GM21447 (cell line): ENCODE measurements at regions not wholly inside any gene's neighbourhood (a gene's known extent, or its start where the extent isn't known, plus 50 kb on each side); places are given as distances from the start of the nearest gene placed in this dataset.

Source experiments
- ATAC-seq: cut with Tn5 transposase; IDR thresholded peaks from one replicate; pipeline ENCODE4 v1.9.1; 2021; ENCODE audit not compliant: unreplicated experiment

DNA sequence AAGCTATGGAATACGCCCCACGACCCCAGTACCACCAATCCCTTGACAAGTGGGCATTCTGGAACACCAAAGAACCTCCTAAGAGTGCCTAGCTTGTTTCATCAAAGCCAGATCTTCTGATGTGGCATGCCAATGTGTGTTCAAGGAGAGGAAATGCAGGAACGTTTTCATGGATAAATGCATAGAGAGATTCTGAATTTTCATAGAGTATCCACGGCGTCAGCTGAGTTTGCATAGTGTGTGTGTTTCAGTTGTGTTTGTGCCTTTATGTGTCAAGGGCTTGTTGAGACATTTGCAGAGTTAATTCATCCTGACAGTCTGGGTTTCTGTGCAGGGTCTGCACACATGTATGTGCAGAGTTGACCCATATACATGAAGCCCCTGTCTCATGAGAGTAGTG is 172.7 kb upstream of the LRFN2 start:
- no peak for ATAC-seq

DNA sequence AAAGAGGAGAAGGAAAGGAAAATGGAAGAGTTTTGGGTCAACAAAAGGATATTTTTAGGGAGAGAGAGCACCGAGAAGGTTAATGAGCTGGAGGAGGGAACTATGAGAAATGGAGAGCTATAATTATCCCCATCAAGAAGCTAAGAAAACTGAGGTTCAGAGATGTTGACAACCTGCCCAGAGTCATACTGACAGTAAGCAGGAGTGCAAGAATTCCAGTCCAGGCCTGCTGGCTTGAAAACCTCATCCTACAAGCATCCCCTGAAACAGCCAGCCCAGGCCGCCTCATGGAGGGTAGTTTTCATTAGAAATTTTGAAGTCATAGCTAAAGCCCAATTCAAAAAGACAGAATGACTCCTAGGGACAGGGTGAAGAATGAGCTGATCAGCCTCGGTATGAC is 172.1 kb upstream of the LRFN2 start:
- no peak for ATAC-seq

DNA sequence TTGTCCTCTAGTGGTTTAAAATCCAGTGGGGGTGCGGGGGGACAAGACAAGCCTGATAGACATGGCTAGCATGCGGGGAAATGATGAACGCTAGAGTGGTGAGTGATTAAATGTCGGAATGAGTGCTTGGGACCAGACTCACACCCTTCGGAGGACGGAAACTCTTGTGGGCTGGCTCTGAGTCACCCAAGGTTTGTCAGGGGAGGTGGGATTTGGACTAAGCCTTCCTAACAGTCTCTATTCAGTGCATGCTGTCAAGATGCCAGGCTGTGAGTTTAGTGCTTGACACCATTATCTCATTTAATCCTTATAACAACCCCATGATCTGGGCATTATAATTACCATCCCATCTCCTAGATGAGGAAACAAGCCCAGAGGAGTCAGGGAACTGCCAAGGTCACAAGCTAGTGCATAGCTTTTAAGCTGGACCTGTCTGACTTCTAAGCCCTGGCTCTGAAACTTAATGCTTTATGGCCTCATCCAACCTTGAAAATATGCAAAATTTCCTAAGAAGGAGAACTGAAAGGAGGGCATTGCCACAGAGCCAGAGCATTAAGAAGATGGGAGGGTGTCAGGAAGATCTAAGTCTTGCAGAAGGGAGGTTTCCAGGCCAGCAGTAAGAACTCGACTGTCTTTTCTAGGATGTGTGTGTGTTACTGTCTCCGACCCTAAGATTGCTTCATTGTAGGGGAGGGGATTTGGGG is 168.7 kb upstream of the LRFN2 start:
- no peak for ATAC-seq

DNA sequence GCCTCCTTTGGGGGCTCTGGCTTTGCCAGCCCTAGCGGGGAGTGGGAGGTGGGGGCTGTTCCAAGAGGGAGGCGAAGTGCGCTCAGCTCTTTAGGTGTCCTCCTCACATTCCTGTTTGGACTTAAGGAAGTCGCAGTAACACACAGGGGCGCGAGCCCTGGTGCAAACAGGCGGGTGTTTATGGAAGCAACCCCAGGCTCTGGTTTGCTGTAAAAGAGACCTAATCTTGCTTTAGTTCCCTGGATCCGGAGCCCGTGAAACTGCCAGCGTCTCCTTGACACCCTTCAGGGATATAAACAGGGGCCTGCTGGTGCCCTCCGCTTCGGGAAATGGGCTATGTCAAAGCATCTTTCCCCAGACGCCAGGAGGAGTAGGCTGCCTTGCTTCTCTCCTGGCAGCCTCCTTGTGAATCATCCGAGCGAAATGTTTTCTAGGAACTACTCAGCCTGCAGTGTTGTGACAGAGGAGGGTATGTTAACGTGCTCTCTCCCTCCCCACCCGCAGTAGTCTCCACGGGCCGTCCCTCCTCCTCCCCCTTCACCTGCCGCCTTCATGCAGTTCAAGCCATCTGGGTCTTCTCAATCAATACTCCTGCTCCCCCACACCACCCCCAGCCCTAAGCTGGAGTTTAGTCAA is 168.0 kb upstream of the LRFN2 start:
- no peak for ATAC-seq

DNA sequence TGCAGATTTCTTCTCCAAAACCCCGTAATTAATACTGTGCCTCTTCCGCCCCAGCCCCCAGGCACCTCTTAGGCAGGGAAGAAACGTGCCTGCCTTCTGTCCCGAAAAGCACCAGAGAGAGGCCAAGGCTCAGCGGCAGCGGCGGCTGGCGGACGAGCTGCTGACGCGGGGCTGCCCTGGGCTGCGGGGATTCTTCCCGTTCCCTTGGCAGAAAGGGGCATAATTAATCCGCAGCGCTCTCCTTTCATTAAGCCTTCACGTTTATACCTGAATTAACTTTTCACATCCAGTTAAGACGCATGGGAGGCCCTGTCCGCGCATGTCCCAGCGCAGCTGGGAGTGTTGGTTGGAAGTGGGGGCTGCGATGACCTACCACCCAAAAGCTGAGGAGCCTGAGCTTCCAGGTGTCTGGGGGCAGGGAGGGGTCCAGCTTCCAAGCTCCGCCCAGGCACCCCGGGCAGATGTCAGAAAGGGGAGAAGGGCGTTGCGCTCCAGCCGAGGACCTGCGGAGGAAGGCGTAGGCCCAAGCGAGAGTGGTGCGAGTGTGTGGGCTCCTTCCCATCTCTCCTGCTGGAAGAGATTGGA is 167.4 kb upstream of the LRFN2 start:
- ATAC-seq, result no peak

DNA sequence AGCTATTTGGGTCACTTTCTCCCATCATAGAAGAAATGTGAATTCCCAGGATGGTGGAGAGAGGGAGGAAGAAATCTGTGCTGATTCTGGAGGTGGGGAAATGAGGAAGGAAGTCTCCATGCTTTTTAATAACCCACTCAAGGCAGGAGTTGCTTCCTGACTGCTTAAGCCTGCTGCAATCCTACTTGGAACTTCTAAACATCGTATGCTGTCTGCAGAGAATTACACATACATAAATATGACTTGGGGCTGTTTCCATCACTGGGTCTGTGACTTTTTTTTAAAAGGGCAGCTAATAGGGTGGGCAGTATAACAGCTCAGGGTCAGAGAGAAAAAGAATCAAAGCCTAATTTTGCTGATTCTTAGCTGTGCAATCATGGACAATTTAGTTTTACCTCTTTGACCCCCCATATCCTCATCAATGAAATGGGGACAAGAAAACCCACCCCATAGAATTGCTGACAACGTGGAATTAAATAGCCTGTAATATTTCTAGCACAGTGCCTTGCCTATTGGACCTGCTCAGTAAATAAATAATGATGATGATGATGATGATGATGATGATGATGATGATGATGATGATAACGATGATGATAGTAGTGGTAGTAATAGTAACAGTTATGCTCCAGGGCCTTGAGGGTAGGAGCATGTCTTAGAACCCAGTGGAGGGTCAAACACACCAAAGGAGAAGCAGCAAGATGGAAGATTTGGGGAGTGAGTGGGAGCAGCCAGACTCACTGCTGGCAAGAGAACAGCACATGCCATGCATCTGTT is 166.7 kb upstream of the LRFN2 start:
- no peak for ATAC-seq

DNA sequence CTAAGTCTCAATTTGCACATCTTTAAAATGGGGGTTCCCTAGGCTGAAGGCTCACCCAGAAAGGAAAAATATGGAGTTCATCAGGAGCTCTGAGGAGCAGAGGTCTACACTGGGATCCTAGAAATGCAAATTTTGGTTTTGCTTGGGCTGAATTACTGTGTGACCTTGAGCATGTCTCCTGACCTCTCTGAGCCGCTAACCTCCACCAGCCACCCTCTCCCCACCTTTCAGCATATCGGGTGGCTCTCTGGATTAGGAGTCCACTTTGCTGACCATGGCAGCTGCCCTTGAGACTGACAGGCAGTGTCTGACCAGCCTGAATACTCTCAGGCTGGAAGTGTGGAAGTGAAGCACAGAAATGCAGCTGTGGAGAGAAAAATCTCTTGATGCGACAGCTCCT is 165.9 kb upstream of the LRFN2 start:
- no peak for ATAC-seq

DNA sequence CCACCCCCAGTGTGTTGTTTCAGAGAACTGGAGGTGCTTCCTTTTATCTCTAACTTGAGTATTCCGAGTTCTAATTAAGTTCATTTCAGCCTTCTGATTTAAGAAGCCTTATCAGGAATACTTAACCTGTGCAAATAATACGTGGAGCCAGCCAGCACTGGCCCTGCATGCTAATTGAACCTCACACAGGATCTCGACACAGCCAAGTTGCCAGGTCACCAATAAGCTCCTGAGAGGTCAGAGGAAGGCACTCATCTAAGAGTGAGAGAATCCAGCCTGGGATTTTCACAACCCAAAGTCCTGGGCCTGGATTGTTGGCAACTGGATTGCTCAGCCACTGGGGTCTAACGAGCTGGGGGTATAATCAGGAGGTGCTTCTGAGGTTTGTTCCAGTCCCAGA is 157.7 kb upstream of the LRFN2 start:
- ATAC-seq, result no peak

DNA sequence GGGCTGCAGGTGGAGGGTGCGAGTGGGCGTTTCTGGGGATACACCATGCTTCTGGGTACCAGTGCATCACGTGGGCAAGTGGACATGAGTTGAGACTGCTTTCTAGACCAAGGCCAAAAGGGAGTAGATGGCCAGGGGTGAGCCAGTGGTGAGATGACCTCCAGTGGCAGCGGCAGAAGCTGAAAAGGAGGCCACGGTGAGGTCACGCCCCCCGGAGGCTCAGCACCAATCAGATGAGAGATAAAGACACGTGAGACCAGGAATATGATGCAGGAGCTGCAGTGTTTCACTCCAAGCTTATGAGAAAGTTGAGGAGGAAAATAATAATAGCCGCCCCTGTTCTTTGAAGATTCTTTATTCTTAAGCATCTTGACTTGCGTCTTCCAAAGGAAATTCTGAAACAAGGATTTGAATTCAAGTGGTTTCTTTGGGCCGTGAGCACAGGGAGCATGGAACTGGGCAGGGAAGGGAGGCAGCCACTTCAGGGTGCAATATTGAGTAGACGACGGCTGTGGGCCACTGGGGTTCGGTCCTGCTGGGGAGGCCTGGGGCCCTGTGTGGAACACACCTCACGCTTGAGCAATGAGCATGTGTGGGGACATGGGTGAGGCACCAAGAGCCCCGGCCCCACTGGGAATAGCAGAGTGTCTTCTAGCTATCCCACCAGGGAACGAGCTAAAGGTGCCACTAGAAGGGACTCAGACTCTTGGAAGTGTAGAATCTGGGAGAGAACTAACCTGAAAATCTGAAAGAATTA is 156.7 kb upstream of the LRFN2 start:
- ATAC-seq, result no peak

DNA sequence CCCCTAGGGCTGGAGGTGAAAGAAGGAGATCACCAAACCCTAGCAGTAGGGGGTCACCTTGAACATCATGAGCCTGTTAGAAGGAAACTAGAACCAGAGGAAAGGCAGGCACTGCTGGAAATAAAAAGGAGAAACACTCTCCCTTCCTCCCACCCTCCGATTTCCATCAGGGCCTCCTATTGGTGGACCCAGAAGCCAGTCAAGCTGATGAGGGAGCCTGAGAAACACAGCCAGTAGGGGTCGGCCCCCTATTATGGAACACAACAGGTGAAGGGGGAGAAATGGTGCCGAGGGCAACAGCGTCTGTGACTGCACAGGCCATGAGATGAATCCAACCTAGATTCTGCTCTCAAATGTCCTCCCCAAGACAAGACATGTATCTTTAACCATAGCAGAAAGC is 156.1 kb upstream of the LRFN2 start:
- no peak for ATAC-seq

DNA sequence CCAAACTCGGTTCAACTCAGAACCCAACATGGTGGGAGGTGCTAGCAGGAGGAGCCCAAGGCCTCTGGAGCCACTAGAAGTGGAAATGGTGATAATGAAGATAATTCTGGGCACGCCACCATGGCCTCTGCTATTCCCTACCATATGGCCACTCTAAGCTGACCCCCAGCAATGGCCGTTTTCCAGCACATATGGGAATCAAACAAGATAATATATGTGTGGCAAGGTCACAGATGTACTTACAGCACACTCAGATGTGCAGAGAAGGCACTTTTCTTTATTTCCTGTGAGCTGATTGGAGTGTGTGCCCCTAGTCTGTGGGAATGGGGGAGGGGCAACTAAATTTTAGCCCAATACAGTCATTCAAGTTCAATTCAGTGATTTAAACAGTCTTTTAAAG is 153.4 kb upstream of the LRFN2 start:
- no peak for ATAC-seq

DNA sequence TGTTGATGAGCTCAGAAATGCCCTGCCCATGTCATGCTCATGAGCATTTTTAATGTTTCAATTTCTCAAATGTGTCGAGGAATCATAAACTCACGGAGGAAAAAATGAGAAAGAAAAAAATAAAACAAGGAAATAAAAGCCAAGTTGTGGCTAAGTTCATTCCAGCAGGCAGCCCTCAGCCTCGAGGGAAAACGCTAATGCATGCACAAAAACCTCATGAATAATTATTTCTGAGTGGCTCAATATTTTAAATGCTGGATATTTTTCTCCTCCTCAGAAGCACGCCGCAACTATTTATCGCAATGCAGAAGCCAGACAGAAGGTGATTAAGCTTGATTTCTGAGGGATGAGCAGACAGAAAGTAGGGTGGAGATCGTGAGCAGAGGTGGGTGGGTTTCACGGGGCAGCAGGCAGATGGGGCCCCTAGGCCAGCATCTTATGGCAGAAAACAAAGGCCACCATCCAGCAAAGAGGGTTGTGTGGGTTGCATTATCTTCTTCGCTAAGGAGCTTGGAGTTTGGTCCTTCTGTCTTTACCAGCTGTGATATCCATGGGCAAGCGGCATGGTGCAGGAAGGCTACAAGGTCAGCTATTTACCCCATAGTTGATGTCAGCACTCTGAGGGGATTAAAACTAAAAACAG is 151.5 kb upstream of the LRFN2 start:
- ATAC-seq, result no peak

DNA sequence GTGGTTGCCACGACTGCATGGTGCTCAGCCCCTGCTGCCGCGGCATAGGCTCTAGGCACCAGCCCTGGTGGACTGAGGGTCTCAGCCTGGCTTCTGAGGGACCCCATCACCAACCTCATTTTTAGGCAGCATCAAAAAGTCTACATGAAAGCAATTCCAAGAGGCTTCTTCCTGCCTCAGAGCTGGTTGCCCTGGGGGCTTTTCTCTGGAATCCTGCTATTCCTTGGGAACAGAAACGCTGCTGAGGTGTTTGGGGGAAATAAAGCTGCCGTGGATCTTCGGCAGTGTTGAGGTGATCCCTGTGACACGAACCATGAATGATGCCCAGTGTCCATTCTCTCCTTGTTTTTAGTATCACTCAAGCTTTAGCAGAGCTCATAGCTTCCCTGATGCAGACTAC is 148.4 kb upstream of the LRFN2 start:
- no peak for ATAC-seq

DNA sequence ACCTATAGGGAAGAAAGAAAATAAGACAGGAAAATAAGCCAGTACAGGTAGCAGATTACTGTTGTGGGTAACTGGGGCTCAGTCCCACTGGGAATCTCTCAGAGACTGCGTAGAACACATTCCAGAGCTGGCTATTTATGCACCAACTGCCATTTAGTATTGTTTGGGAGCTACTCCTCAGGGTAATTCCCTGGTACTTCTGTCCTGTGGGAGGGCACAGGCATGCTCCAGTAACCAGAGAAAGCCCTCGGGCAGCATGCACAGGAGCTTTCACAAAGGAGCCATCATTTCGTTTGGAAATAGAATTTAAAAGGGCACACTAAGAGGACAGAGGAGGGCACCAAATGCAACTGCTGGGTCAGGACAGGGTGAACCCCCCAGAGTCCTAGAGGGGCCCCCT is 148.0 kb upstream of the LRFN2 start:
- ATAC-seq, result no peak

DNA sequence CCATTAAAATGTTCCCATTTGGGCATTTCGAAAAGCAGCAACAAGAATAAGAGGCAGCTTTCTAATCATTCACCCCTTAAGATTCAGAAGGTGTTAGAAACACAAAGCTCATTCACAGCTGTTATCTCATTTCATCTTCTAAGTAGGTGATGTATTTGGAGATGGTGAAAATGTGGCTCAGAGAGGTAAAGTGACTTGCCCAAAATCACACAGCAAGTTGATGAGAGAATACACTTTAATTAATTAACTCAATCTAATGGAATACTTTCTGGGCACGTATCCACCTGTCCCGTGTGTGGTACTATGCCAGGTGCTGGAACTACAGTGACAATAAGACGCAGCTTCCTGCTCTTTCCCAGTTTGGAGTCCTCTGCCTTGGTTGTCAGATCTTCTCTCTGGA is 147.4 kb upstream of the LRFN2 start:
- no peak for ATAC-seq

DNA sequence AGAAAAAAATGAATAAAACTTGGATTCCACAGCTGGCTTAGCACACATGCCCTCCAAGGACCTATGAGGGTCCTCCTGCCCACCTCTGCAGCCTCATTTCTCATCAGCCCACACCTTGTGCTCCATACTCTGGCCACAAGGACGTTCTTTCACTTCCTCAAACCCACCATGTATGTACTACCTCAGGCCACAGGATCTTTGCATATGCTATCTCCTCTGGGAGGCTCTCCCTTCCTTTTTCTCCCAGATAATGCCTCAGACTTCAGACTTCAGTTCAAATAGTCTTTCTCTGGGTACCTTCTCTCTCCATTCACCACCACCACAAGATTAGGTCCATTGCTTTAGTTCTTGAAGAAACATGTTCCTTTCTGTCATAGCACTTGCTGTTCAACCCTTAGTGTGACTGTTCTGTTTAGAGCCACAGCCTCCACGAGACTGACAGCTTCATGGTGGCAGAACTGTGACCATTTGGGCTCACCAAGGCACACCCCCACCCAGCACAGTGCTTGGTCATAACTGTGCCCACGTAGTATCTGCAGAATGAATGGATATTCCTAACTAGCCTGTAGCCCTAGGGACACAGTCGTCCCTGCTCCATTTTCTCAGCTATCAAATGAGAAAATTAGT is 146.7 kb upstream of the LRFN2 start:
- no peak for ATAC-seq

DNA sequence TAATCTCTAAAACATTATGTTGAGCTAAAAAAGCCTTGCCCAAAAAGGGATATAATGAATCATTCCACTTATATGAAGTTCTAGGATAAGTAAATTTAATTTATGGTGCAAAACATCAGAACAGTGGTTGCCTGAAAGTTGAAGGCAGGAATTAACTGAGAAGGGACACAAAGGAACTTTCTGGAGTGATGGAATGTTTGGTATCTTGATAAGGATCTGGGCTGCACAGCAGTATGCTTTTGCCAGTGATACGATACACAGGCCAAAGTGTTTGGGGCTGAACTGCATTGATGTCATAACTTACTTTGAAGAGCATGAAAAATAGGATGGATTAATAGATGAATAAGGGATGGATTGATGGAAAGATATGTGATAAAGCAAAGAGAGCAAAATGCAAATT is 146.1 kb upstream of the LRFN2 start:
- no peak for ATAC-seq

DNA sequence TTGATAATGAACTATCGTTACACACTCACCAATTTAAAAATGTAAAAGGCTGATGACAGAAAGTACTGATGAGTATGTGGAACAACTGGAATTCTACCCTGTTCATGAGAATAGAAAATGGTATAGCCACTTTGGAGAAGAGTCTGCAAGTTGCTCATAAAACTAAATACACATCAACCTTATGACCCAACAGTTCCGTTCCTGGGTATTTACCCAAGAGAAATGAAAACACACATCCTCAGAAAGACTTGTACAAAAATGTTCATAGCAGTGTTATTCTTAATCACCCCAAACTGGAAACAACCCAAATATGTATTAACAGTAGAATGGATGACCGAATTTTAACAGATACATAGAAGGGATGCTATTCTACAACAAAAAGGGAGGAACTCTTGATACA is 145.7 kb upstream of the LRFN2 start:
- ATAC-seq, result no peak

DNA sequence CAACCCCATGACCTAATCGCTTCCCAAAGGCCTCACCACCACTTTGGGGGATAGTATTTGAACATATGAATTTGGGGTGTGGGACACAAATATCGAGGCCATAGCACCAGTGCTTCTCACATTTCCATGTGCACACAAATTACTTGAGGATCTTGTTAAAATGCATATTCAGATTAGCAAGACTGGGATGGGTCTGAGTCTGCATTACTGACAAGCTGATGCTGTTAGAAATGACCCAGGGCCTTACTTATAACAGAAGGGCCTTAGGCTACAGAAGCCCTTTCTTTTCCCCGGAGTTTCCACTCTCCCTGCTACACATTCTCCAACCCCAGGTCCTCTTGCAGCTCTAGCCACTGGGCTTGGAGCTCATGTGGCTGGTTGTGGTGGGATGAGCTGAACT is 141.5 kb upstream of the LRFN2 start:
- no peak for ATAC-seq

DNA sequence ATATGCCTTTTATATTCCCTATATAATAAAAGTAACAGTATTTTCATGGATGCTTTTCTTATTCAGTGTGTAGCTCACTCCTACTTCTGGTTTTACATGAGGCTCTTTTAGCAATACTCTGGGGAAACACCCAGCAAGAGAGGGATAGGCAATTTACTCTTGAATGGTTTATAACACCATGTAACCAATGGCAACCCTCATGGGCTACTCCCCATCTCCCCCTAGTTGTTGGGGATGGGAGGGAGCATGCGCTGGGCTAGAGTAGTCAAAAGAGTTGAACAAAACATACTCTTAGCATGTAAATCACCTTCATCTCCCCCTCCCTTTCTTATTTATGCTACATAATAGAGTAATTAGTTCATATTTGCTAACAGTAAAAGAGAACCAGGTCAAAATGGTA is 140.1 kb upstream of the LRFN2 start:
- no peak for ATAC-seq
